Stimulated activated CD8-positive, alpha-beta memory T cell treated with anti-CD3 and anti-CD28 coated beads, Interleukin-12 subunit alpha, Interleukin-12 subunit beta, amount 100 ng/mL, for 4 hours (primary cell): ENCODE measurements at regions not wholly inside any gene's neighbourhood (a gene's known extent, or its start where the extent isn't known, plus 50 kb on each side); places are given as distances from the start of the nearest gene placed in this dataset.
"Not testable (repeated sequence)": the region's sequence is repeated elsewhere in the genome, so short reads cannot be mapped to it uniquely, and the experiment has no call there.

ENCODE experiments used
- DNase-seq: peaks from one replicate; pipeline ENCODE4 v3.0.0-alpha.2; 2020; ENCODE audit warnings: low read depth

- DNase-seq, result not testable (repeated sequence)
Observed at GRCh38 chr7:65145710-65146109, 139.2 kb upstream of the ERV3-1 start.

DNA sequence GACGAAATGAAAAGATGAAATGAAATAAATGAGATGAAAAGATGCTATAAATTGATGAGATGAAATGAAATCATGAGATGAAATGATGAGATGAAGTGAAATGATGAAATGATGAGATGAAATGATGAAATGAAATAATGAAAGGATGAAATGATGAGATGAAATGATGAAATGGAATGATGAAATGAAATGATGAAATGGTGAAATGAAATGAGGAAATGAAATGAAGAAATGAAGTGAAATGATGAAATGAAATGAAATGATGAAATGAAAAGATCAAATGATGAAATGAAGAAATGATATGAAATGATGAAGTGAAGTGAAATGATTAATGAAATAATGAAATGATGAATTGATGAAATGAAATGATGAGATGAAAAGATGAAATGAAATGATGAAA lies 138.5 kb upstream of the ERV3-1 start:
- not testable (repeated sequence) for DNase-seq

DNA sequence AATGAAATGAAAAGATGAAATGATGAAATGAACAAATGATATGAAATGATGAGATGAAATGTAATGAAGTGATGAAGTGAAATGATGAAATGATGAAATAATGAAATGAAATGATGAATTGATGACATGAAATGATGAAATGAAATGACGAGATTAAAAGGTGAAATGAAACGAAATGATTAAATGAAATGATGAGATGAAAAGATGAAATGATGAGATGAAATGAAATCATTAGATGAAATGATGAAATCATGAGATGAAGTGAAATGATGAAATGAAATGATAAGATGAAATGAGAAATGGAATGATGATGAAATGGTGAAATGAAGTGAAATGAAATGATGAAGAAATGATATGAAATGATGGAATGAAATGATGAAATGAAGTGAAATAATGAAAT lies 138.1 kb upstream of the ERV3-1 start:
- not testable (repeated sequence) for DNase-seq

DNA sequence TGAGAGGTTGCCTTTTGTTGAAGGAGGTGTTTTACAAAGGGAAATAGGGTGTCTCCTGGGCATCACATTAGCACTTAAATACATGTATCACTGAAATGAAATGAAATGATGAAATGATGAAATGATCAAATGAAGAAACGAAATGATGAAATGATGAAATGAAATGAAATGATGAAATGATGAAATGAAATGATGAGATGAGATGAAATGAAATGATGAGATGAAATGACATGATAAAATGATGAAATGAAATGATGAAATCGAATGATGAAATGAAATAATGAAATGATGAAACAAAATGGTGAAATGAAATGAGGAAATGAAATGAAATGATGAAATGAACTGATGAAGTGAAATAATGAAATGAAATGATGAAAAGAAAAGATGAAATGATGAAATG lies 137.6 kb upstream of the ERV3-1 start:
- DNase-seq, result not testable (repeated sequence)

- DNase-seq, result not testable (repeated sequence)
Observed at GRCh38 chr7:65141894-65142293, 135.4 kb upstream of the ERV3-1 start.

DNA sequence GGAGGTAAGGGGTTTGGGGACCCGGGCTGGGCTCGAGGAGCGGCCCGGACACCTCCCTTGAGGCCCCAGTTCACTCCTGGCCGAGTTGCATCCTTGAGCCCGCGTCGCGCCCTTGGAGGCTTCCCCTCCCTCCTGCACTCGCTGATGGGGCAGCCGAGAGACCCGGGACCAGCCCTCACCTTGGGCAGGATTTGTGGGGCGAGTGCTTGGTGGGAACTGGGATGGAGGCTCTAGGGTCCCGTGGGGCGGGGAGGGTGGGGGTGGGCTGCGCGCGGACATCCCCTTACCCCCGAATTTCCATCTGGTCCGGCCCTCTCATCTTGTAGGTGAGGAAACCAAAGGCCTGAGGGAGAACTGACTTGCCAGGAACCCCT lies 134.9 kb upstream of the ERV3-1 start:
- DNase-seq, result not testable (repeated sequence)

DNA sequence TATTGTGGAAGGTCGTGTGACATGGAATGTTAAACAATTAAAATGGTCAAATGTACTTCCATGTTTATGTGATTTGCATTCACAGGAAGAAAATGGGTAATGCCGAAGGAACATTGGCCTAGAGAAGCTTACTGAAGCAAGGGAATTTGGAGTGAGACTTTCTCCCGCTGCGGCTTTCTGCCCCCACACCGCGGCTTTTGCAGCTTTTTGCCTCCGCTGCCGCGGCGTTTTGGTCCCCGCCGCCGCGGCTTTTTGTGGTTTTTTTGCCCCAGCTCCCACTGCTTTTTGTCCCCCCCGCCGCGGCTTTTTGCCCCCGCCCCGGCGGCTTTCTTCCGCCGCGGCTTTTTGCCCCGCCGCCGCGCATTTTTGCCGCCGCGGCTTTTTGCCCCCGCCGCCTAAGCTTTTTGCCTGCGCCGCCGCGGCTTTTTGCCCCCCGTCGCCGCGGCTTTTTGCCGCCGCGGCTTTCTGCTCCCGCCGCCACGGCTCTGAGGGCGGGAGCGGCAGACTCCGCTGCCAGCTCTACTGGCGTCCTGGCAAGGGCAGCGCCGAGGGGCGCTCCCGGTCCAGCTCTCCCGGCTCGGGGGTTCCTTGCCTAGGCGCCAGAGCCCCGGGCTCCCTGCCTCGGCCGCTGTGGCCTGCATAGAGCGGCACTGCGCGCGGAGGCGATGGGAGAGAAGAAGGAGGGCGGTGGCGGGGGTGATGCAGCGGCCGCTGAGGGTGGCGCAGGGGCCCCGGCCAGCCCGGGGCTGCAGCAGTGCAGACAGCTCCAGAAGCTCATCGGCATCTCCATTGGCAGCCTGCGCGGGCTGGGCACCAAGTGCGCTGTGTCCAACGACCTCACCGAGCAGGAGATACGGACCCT lies 134.3 kb upstream of the ERV3-1 start:
- not testable (repeated sequence) for DNase-seq

- DNase-seq, result not testable (repeated sequence)
Observed at GRCh38 chr7:65136850-65137249, 130.4 kb upstream of the ERV3-1 start.

DNA sequence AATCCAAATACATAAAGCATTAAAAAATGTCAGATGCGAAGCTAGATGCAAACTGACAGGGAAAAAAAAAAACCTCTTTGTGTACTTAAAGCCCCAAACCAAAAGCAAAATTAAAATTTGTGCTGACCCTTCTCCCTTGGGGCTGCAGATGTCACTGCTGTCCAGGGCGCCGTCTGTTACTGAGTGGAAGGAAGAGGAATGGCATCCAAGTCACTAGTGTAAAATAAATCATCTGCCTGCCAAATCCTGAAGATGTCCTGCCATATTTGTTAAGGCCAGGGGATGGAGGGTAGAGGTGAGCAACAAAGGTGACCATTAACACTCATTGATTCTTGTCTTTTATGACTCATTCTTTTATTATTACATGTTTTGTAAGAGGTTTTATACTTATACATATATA lies 126.6 kb upstream of the ERV3-1 start:
- DNase-seq, result not testable (repeated sequence)

GRCh38 chr7:65132256-65132655 lies 125.8 kb upstream of the ERV3-1 start:
- DNase-seq, result not testable (repeated sequence)

DNA sequence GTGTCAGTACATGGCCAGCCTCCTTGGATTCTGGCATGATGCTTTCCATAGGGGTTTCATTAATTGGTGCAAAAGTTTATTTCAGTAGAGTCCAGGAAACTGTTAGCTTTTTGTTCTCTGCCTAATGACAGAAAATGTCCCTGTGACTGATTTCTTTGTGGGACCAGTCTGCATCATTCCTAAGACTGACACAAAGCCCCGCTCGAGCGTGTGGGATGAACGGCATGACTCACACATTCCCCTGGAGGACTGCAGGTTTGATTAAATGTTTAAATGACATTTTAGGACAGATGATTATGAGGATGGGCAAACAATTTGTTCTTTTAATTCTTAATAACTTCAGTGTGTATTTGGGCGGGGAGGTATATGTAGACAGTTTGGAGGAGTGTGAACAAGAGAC lies 120.9 kb upstream of the ERV3-1 start:
- DNase-seq, result not testable (repeated sequence)

DNA sequence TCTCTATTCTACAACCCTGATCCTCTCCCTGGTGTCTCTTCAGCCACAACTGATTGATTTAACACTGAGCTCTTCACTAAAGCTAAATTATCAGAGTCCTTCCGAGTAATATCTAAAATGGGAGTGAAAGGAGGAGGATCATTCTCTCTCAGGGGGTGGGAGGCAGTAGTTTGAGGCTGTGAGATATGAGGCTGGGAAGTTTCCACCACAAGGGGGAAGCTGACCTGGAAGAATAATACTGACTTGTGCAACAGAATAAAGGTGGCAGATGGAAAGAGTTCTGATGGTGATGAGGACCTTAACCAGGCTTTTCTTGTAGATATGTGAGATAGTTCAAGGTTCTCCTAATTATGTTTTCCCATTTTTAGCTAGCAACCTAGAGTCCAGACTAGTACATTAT lies 118.1 kb upstream of the ERV3-1 start:
- not testable (repeated sequence) for DNase-seq

DNA sequence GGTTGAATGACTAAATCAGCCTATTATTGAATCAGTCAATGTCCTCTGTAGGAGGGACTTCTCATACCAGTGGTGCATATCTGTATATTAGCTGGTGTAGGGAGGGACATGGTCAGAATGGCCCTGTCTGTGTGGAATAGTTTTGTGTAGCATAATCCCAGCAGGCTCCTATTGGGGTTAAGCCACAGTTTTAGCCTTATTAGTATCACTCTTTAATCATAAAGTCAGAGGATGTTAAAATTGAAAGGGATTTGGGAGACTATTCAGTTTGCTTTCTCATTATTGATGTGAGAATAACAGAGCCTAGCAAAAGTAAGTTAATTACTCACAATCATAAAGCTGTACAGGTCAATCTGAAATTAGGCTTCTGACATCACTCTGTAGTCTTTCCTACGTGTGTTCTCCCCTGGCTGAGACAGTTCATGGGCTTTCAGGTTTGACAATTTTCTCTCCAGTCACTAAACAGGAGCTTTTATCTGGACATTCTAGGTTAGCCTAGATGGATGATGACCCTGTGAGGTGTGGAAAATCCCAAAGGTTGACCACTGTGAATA lies 99.2 kb upstream of the ERV3-1 start:
- not testable (repeated sequence) for DNase-seq

GRCh38 chr7:65100499-65100898 lies 94.0 kb upstream of the ERV3-1 start:
- DNase-seq, result not testable (repeated sequence)

DNA sequence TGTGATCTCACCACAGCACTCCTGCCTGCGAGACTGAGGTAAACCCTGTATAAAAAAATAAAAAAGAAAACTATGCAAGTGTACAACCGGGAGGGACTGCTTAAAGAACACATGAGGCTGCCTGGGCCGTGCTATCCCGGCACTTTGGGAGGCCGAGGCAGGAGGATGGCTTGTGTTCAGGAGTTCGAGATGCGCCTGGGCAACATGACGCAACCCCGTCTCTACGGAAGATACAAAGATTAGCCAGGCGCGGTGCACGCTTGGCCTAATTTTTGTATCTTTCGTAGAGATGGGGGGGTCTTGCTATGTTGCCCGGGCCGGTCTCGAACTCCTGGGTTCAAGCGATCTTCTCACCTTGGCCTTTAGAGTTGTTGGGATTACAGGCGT lies 75.2 kb upstream of the ERV3-1 start:
- DNase-seq, result not testable (repeated sequence)

DNA sequence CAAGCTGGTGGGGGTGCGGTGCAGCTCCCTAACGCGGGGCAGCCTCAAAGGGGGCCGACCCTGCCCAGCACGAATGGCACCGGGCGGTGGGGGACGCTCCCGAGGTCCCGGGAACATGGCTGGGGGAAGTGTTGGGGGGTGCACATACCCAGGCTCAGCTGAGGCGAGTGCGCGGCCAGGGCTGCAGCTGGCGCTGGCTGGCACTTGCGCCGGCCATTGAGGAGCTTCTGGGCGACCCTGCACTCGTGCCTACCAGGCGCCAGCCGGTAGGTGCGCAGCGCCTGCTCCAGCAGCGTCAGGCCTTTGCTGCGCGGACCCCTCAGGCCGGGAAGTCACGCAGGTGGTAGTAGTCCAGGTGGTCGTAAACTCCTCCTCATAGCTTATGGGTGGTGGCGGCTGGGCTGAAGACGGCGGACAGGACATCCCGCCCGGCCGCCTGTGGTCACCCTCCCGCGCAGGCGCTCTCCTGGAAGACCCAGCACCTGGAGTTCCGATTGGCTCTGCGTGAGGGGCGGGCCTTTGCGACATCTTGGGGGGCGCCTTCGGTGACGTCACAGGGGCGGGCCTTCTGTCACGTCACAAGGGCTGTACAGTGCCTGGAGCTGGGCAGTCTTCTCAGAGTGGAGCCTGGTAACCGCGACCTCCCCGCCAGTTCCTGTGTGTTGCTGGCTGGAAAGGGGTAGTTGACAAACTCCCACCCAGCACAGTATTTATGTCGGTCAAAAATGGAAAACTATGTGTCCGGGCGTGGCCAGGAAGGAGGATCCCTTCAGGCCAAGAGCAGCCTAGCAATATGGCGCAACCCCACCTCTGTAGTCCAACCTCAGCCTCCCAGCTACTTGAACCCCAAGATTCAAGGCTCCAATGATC lies 74.5 kb upstream of the ERV3-1 start:
- DNase-seq, result peak; percentile 90

GRCh38 chr7:65074959-65075358 lies 68.5 kb upstream of the ERV3-1 start:
- not testable (repeated sequence) for DNase-seq

DNA sequence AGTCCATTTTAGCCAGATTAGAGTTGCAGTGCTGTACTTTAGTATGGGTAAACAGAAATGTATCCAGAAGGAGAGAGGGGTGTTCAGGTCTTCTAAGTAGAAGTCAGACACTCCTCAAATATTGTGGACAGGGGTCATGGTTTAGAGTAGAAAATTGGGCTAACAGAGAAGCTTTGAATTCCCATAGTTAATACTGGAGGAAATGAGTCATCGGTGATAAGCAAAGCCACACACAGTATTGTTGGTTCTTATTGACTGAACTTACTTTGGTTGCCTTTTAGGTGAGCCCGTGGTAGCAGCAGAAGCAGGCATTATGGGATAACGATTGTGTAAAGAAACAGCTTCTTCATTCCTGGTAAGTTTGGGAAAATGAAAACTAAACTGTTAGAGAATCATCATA lies 66.7 kb upstream of the ERV3-1 start:
- DNase-seq, result not testable (repeated sequence)

GRCh38 chr7:65071854-65072431 lies 65.5 kb upstream of the ERV3-1 start:
- DNase-seq, result not testable (repeated sequence)

DNA sequence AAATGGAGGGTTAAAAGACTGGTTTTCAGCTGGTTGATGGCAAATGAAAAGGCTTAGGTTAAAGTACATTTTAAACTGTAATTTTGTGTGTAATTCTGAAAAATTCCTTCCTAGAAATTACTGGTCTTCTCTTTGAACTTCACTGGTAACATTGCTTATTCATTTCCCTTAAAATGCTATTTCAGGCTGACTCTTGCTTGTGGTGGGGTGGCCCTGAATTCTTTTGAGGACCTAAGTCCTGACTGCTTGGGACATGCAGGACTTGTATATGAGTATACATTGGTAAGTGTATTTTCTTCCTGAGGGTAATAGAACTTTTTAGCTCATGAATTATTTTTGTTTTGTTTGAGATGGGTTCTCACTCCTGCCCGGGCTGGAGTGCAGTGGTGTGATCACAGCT lies 63.0 kb upstream of the ERV3-1 start:
- DNase-seq, result not testable (repeated sequence)

- not testable (repeated sequence) for DNase-seq
Observed at GRCh38 chr7:65062566-65062965, 56.1 kb upstream of the ERV3-1 start.

DNA sequence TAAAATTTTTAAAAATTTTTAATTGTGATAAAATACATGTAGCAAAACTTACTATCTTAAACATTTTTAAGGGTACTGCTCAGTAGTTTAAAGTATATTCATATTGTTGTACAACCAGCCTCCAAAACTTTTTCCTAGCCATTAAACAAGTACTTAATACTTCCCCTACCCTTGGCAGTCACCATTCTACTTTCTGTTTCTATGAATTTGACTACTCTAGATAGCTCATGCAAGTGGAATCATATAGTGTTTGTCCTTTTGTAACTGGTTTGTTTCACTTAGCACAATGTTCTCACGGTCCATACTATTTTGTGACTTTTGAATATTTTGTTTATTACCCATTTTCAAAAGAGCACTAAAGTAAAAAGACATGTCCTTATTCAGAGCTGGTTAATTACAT lies 52.8 kb upstream of the ERV3-1 start:
- not testable (repeated sequence) for DNase-seq
